Esophagus squamous epithelium (tissue), 4 donors: ENCODE measurements at regions not wholly inside any gene's neighbourhood (a gene's known extent, or its start where the extent isn't known, plus 50 kb on each side); places are given as distances from the start of the nearest gene placed in this dataset.

Source experiments
- CTCF ChIP-seq, 6 experiments: fragments of 450-650 bp in 4 of 6; fragments of 200-600 bp in 2 of 6; sonication (generic) in 2 of 6; IDR thresholded peaks; one replicate each; pipeline ENCODE4 v1.5.1; 2016 to 2019; ENCODE audit warnings: antibody characterized with exemption in 6 of 6, mild to moderate bottlenecking in 4 of 6, moderate library complexity in 4 of 6
- POLR2A ChIP-seq, 4 donors: fragments of 450-650 bp; IDR thresholded peaks; one replicate each; pipeline ENCODE4 v1.6.1; 2017; ENCODE audit warnings: antibody characterized with exemption in 4 of 4, mild to moderate bottlenecking in 4 of 4, moderate library complexity in 3 of 4

GRCh38 chr12:19074700-19075099 is 54.8 kb upstream of the PLEKHA5 start:
- TF ChIP-seq CTCF (IDR thresholded peaks at IDR 0.05) (no peak), POLR2A (IDR thresholded peaks at IDR 0.05) (no peak)
